OCI-LY7 (cell line): ENCODE measurements at regions not wholly inside any gene's neighbourhood (a gene's known extent, or its start where the extent isn't known, plus 50 kb on each side); places are given as distances from the start of the nearest gene placed in this dataset.

Experiments
- BruUV-seq: library from RNA; stranded (reverse); fragments of 400-500 nt; replicated peaks from 2 replicates; lab custom pipeline; 2021; lab: Mats Ljungman, UMichigan
- CTCF ChIA-PET: fragments of 300-600 bp; sonication (Branson Sonifier 250); formaldehyde crosslinking; loops from one replicate; lab custom pipeline; 2022; ENCODE audit warnings: antibody characterized with exemption; ENCODE audit not compliant: unreplicated experiment; lab: Charles Lee
- POLR2A ChIA-PET: fragments of 300-600 bp; sonication (Branson Sonifier 250); formaldehyde crosslinking; loops from one replicate; lab custom pipeline; 2022; ENCODE audit warnings: antibody characterized with exemption; lab: Charles Lee
- DNase-seq: peaks from one replicate; pipeline ENCODE4 v3.0.0-alpha.2; 2015; ENCODE audit warnings: low spot score
- H2AFZ ChIP-seq: fragments of 200-600 bp; sonication (generic), shearing (Covaris generic); 2 replicates; pipeline ENCODE4 v1.6.1; 2014; ENCODE audit warnings: mild to moderate bottlenecking, antibody characterized with exemption, low read length, moderate library complexity
- H3K27ac ChIP-seq: fragments of 200-600 bp; sonication (generic); 2 replicates; pipeline ENCODE4 v1.5.1; 2014; ENCODE audit warnings: mixed run types, low read depth, mild to moderate bottlenecking, moderate library complexity, low read length, inconsistent platforms; ENCODE audit not compliant: poor library complexity, severe bottlenecking
- H3K36me3 ChIP-seq: fragments of 200-600 bp; sonication (generic); 2 replicates; pipeline ENCODE4 v1.6.1; 2014; ENCODE audit warnings: mild to moderate bottlenecking, antibody characterized with exemption, low read length, moderate library complexity, mixed read lengths; ENCODE audit not compliant: insufficient read depth
- H3K4me1 ChIP-seq: fragments of 200-600 bp; sonication (generic); 2 replicates; pipeline ENCODE4 v1.5.1; 2014; ENCODE audit warnings: mild to moderate bottlenecking, low read length; ENCODE audit not compliant: insufficient read depth, poor library complexity, severe bottlenecking
- H3K4me2 ChIP-seq: fragments of 200-600 bp; sonication (generic); 2 replicates; pipeline ENCODE4 v1.6.1; 2014; ENCODE audit warnings: mild to moderate bottlenecking, low read length
- H3K4me3 ChIP-seq: fragments of 200-600 bp; sonication (generic); 2 replicates; pipeline ENCODE4 v1.5.1; 2014; ENCODE audit warnings: mild to moderate bottlenecking, low read depth, low read length; ENCODE audit not compliant: poor library complexity, severe bottlenecking
- H3K79me2 ChIP-seq: fragments of 200-600 bp; sonication (generic); 2 replicates; pipeline ENCODE4 v1.6.1; 2016; ENCODE audit warnings: low read depth, mild to moderate bottlenecking, low read length, moderate library complexity, mixed read lengths; ENCODE audit not compliant: insufficient read depth
- H3K9me2 ChIP-seq: fragments of 200-600 bp; sonication (generic); 2 replicates; pipeline ENCODE4 v1.6.1; 2016; ENCODE audit warnings: mild to moderate bottlenecking, low read length, mixed read lengths; ENCODE audit not compliant: insufficient read depth
- H3K9me3 ChIP-seq: fragments of 200-600 bp; sonication (generic); 2 replicates; pipeline ENCODE4 v1.6.1; 2014; ENCODE audit warnings: mild to moderate bottlenecking, mixed run types, low read length, mixed read lengths
- H4K20me1 ChIP-seq: fragments of 200-600 bp; sonication (generic); 2 replicates; pipeline ENCODE4 v1.6.1; 2014; ENCODE audit warnings: mild to moderate bottlenecking, antibody characterized with exemption, low read length, moderate library complexity, mixed read lengths; ENCODE audit not compliant: insufficient read depth
- EZH2phosphoT487 ChIP-seq: fragments of 200-600 bp; sonication (generic); IDR thresholded peaks from 2 replicates; pipeline ENCODE4 v1.6.1; 2018; ENCODE audit warnings: low read depth, borderline replicate concordance, mild to moderate bottlenecking, mixed run types, antibody characterized with exemption, low read length, moderate library complexity, mixed read lengths
- intact Hi-C: fragments of 100-400 bp; cut with micrococcal nuclease; formaldehyde crosslinking; loops from one replicate; pipeline ENCODE4 v1.10.0; 2022; ENCODE audit not compliant: unreplicated experiment
- TF ChIP-seq, protein P1 (sequence below): fragments of 200-600 bp; sonication (generic); conservative IDR thresholded peaks from 2 replicates; pipeline ENCODE4 v1.5.1; 2014; ENCODE audit warnings: mild to moderate bottlenecking, antibody characterized with exemption, low read length, moderate library complexity, mixed read lengths

DNA sequence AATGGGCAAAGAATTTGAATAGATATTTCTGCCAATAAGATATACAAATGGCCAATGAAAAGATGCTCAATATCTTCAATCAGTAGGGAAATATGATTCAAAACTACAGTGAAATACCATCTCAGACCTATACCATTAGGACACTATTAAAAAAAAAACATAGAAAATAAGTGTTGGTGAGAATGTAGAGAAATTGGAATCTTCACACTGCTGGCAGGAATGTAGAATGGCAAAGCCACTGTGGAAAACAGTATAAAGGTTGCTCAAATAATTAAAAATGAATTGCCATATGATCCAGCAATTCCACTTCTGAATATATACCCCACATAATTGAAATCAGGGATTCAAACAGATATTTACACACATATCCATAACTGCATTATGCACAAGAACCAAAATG is 88.1 kb upstream of the STARD13 start:
- no TSS peak for BruUV-seq
- CTCF ChIA-PET: no interaction called here
- H4K20me1 ChIP-seq: no peaks in the 10 kb centered on the region
- H3K9me3 ChIP-seq: no peaks in the 10 kb centered on the region
- H2AFZ ChIP-seq: no peak overlapping the region
- no peak overlapping the region for H3K27ac ChIP-seq
- H3K4me3 ChIP-seq: no peak overlapping the region
- intact Hi-C loops: no loop called here
- DNase-seq: no peak
- H3K9me2 ChIP-seq: no peaks in the 10 kb centered on the region
- no peak overlapping the region for H3K4me2 ChIP-seq
- no peaks in the 10 kb centered on the region for H3K4me1 ChIP-seq
- H3K79me2 ChIP-seq: no peaks in the 10 kb centered on the region
- POLR2A ChIA-PET: interaction anchor here (0.7 to 0.9 kb wide), 2 partner anchors 114 to 340 kb away, joined by 3 to 4 read pairs; no protein-coding TSS in a partner anchor
- TF ChIP-seq, protein P1, sequence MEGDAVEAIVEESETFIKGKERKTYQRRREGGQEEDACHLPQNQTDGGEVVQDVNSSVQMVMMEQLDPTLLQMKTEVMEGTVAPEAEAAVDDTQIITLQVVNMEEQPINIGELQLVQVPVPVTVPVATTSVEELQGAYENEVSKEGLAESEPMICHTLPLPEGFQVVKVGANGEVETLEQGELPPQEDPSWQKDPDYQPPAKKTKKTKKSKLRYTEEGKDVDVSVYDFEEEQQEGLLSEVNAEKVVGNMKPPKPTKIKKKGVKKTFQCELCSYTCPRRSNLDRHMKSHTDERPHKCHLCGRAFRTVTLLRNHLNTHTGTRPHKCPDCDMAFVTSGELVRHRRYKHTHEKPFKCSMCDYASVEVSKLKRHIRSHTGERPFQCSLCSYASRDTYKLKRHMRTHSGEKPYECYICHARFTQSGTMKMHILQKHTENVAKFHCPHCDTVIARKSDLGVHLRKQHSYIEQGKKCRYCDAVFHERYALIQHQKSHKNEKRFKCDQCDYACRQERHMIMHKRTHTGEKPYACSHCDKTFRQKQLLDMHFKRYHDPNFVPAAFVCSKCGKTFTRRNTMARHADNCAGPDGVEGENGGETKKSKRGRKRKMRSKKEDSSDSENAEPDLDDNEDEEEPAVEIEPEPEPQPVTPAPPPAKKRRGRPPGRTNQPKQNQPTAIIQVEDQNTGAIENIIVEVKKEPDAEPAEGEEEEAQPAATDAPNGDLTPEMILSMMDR: no peak
- no peak for TF ChIP-seq EZH2phosphoT487
- no peaks in the 10 kb centered on the region for H3K36me3 ChIP-seq

DNA sequence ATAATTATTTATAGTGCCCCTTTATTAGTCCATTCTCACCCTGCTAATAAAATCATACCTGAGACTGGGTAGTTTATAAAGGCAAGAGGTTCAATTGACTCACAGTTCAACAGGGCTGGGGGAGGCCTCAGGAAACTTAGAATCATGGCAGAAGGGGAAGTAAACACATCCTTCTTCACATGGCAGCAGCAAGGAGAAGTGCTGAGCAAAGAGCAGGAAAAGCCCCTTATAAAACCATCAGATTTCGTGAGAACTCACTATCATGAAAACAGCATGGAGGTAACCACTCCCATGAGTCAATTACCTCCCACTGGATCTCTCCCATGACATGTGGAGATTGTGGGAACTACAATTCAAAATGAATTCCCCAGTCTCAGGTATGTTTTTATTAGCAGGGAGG is 89.9 kb upstream of the STARD13 start:
- no peak overlapping the region for H2AFZ ChIP-seq
- no peak overlapping the region for H3K27ac ChIP-seq
- H3K4me2 ChIP-seq: no peak overlapping the region
- CTCF ChIA-PET: no interaction called here
- no peaks in the 10 kb centered on the region for H3K9me3 ChIP-seq
- BruUV-seq: no TSS peak
- H3K9me2 ChIP-seq: no peaks in the 10 kb centered on the region
- H3K4me3 ChIP-seq: no peak overlapping the region
- no peaks in the 10 kb centered on the region for H4K20me1 ChIP-seq
- H3K36me3 ChIP-seq: no peaks in the 10 kb centered on the region
- H3K79me2 ChIP-seq: no peaks in the 10 kb centered on the region
- H3K4me1 ChIP-seq: no peaks in the 10 kb centered on the region
- TF ChIP-seq, protein P1: no peak
- TF ChIP-seq EZH2phosphoT487: no peak
- DNase-seq: no peak
- intact Hi-C loops: no loop called here
- POLR2A ChIA-PET: interaction anchor here (1.5 kb wide), 1 partner anchor 8 kb away, joined by 8 read pairs; no protein-coding TSS in a partner anchor

DNA sequence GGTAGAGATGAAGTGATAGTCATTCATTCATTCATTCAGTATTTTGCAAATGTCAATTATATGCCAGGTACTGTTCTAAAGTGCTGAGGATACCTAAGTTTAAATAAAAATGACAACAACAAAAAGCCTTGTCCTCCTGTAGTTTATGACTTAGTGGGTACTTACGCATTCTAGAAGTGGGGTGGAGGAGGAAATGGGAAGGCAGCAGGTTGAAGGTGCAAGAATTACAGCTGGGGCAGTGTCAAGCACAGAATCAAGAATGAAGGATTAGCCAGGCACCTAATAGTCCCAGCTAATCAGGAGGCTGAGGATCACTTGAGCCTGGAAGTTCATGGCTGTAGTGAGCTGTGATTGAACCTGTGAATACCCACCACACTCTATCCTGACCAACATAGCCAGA is 90.7 kb upstream of the STARD13 start:
- CTCF ChIA-PET: no interaction called here
- Histone ChIP-seq H3K27ac (no peak overlapping the region), H3K9me2 (no peaks in the 10 kb centered on the region), H3K4me2 (no peak overlapping the region), H3K36me3 (no peaks in the 10 kb centered on the region), H3K4me1 (no peaks in the 10 kb centered on the region), H3K79me2 (no peaks in the 10 kb centered on the region), H3K4me3 (no peak overlapping the region), H2AFZ (no peak overlapping the region), H4K20me1 (no peaks in the 10 kb centered on the region), H3K9me3 (no peaks in the 10 kb centered on the region)
- BruUV-seq: no TSS peak
- POLR2A ChIA-PET: interaction anchor here (1.5 kb wide), 1 partner anchor 9 kb away, joined by 8 read pairs; no protein-coding TSS in a partner anchor
- no peak for DNase-seq
- intact Hi-C loops: no loop called here
- TF ChIP-seq EZH2phosphoT487: no peak
- TF ChIP-seq, protein P1: no peak
